Epithelial cell of proximal tubule (primary cell): ENCODE measurements at regions not wholly inside any gene's neighbourhood (a gene's known extent, or its start where the extent isn't known, plus 50 kb on each side); places are given as distances from the start of the nearest gene placed in this dataset.

Experiments
- DNase-seq: peaks from one replicate; pipeline ENCODE4 v3.0.0-alpha.2; 2011; ENCODE audit warnings: low read depth
- H3K4me3 ChIP-seq: 2 replicates; pipeline ENCODE4 v1.5.1; 2011; ENCODE audit warnings: low read depth, mild to moderate bottlenecking, low read length
- TF ChIP-seq, protein P1 (sequence below): conservative IDR thresholded peaks from 2 replicates; pipeline ENCODE4 v1.5.1; 2012; ENCODE audit warnings: low read depth, mild to moderate bottlenecking, low read length

DNA sequence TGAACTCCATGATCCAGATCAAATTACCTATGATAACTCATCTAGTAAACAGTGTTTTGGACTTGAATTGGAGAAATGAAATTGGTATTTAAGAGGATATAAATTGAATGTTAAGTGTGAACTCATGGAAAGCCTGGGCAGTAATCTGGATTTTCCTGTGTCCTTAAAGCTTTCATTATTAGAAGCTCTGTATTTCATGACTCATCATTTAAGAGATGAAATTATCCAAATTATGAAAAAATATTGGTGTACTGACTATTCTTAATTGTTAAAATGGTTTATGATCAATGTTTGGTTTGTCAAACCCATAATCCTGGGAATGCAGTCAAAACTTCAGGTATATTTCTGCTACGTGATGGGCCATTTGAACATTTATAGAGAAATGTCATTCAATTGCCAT lies 332.2 kb upstream of the ST6GAL2 start:
- DNase-seq, result no peak
- TF ChIP-seq, protein P1, sequence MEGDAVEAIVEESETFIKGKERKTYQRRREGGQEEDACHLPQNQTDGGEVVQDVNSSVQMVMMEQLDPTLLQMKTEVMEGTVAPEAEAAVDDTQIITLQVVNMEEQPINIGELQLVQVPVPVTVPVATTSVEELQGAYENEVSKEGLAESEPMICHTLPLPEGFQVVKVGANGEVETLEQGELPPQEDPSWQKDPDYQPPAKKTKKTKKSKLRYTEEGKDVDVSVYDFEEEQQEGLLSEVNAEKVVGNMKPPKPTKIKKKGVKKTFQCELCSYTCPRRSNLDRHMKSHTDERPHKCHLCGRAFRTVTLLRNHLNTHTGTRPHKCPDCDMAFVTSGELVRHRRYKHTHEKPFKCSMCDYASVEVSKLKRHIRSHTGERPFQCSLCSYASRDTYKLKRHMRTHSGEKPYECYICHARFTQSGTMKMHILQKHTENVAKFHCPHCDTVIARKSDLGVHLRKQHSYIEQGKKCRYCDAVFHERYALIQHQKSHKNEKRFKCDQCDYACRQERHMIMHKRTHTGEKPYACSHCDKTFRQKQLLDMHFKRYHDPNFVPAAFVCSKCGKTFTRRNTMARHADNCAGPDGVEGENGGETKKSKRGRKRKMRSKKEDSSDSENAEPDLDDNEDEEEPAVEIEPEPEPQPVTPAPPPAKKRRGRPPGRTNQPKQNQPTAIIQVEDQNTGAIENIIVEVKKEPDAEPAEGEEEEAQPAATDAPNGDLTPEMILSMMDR, result no peak
- H3K4me3 ChIP-seq, result no peak overlapping the region

DNA sequence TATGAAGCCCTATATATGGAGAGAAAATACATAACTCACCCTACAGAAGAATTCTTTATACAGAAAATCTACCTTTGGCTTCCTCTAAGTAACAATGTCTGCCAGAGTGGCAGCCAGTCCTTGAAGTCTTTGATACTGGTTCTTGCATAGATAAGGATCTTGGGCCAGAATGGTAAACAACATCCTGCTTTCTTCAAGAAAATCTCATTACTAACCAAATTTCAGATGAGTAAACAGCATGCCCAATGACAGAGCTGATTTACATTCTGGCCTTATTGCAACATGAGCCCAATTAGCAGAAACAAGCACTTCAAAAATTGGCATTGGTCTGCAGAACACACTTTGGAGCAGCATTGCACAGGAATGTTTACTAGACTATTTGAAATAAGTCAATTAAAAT lies 336.5 kb upstream of the ST6GAL2 start:
- no peak for DNase-seq
- H3K4me3 ChIP-seq, result no peak overlapping the region
- TF ChIP-seq, protein P1, result no peak

DNA sequence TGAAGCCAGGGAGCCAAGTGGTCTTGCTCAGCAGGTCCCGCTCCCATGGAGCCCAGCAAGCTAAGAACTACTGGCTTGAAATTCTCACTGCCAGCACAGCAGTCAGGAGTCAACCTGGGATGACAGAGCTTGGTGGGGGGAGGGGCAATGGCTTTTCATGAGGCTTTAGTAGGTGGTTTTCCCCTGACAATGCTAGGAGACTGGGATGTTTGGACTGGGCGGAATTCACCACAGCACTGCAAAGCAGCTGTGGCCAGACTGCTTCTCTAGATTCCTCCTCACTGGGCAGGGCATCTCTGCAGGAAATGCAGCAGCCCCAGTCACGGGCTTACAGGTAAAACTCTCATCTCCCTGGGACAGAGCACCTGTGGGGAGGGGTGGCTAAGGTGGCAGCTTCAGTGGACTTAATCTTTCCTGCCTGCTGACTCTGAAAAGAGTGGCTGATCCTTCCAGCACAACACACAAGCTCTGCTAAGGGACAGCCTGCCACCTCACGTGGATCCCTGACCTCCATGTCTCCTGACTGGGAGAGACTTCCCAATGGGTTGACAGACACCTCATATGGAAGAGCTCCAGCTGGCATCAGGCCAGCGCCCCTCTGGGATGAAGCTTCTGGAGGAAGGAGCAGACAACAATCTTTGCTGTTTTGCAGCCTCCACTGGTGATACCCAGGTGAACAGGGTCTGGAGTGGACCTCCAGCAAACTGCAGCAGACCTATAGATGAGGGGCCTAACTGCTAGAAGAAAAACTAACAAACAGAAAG lies 349.7 kb upstream of the ST6GAL2 start:
- TF ChIP-seq, protein P1, result no peak
- no peak overlapping the region for H3K4me3 ChIP-seq
- no peak for DNase-seq

DNA sequence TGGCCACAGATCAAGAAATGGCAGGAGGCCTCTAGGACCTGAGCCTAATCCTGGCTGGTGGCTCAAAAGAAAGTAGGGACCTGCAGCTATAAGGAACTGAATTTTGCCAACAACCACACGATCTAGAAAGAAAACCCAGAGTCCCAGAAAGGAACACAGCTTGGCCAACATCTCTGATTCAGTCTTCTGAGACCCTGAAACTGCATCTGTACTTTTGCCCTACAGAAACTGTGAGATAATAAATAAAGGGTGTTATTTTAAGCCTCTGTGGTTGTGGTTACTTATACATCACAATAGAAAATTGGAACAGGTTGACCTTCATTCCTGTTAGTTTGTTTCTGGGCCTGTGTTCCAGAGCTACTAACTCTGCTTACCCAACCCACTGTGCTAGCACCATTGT lies 356.8 kb upstream of the ST6GAL2 start:
- TF ChIP-seq, protein P1, result no peak
- H3K4me3 ChIP-seq, result no peak overlapping the region
- no peak for DNase-seq

DNA sequence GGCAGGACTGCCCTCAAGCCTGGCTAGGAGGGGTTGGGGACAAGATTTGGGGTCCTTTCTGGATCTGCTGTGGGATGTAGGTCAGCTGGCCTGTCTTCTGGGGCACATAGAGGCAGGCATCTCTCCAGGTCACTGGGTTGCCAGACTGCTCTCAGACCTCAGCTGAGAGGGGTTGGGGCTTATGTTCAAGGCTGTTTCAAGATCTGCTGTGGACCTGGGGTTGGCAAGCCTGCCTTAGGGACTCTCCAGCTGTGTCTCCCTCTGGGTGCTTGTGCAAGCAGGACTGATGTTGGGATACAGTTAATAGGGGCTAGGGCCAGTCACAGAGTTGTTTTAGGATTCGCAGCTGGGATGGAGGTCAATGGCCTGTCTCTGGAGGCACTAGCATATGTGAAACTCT lies 363.0 kb upstream of the ST6GAL2 start:
- no peak overlapping the region for H3K4me3 ChIP-seq
- no peak for DNase-seq
- TF ChIP-seq, protein P1, result no peak

DNA sequence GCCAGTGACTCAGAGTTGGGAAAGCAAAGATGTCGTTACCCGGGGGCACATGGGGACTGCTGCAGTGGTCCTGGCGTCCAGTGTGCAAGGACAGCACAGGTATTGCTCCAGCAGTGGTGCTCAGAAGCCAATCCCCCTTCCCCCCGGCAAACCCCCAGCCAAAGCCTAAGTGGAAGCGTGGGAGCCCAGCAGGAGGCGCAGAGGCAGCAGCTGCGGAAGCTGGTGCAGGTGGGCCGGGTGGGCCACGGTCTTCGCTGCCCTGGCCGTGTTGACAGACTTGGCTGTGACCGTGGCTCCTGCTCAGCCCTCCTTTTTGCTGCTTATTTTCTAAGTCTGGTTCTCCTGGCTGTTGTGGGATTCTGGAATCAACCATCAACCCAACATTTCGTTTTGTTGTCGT lies 369.8 kb upstream of the ST6GAL2 start:
- TF ChIP-seq, protein P1, result no peak
- no peak overlapping the region for H3K4me3 ChIP-seq
- DNase-seq, result no peak
